ENCODE measurements at regions not wholly inside any gene's neighbourhood (a gene's known extent, or its start where the extent isn't known, plus 50 kb on each side); places are given as distances from the start of the nearest gene placed in this dataset.

- TF ChIP-seq FOXA3 (CRISPR knock-in tag; IDR thresholded peaks at IDR 0.05) (0 out of 2 replicates have a peak, but pooled peaks have one; percentile 13), FOXC1 (CRISPR knock-in tag; IDR thresholded peaks at IDR 0.05; ENCODE audit: borderline replicate concordance) (no peak), SMARCE1 (IDR thresholded peaks at IDR 0.05; ENCODE audit: borderline replicate concordance) (no peak), ZNF720 (CRISPR knock-in tag; IDR thresholded peaks at IDR 0.05) (no peak), ZBTB46 (CRISPR knock-in tag; IDR thresholded peaks at IDR 0.05; ENCODE audit: borderline replicate concordance) (no peak), AHDC1 (CRISPR knock-in tag; IDR thresholded peaks at IDR 0.05; ENCODE audit: borderline replicate concordance) (peak; percentile 30; the same call in 1 of the 2 replicates), JUND (CRISPR knock-in tag; IDR thresholded peaks at IDR 0.05) (0 out of 2 replicates have a peak, but pooled peaks have one; percentile 62), KLF15 (CRISPR knock-in tag; IDR thresholded peaks at IDR 0.05; ENCODE audit: borderline replicate concordance) (no peak), USF2 (IDR thresholded peaks at IDR 0.05; ENCODE audit: low read depth, low read length) (no peak), USF2 (CRISPR knock-in tag; IDR thresholded peaks at IDR 0.05; ENCODE audit: borderline replicate concordance) (no peak), PRDM15 (CRISPR knock-in tag; IDR thresholded peaks at IDR 0.05) (no peak), ZMYM4 (CRISPR knock-in tag; IDR thresholded peaks at IDR 0.05) (no peak), ZNF788 (CRISPR knock-in tag; IDR thresholded peaks at IDR 0.05; ENCODE audit: borderline replicate concordance) (no peak), JUNB (CRISPR knock-in tag; IDR thresholded peaks at IDR 0.05; ENCODE audit: borderline replicate concordance) (0 out of 2 replicates have a peak, but pooled peaks have one; percentile 47), CENPX (CRISPR knock-in tag; IDR thresholded peaks at IDR 0.05) (no peak), ZBTB38 (CRISPR knock-in tag; IDR thresholded peaks at IDR 0.05) (no peak), HOXA3 (CRISPR knock-in tag; IDR thresholded peaks at IDR 0.05) (0 out of 2 replicates have a peak, but pooled peaks have one; percentile 14), GPN1 (CRISPR knock-in tag; IDR thresholded peaks at IDR 0.05; ENCODE audit: borderline replicate concordance) (no peak)
These were observed 167.5 kb downstream of the TLE1 start (continued) for GRCh38 chr9:81521892-81522291.
